ENCODE measurements at regions not wholly inside any gene's neighbourhood (a gene's known extent, or its start where the extent isn't known, plus 50 kb on each side); places are given as distances from the start of the nearest gene placed in this dataset.
"Not testable (repeated sequence)": the region's sequence is repeated elsewhere in the genome, so short reads cannot be mapped to it uniquely, and the experiment has no call there.

DNA sequence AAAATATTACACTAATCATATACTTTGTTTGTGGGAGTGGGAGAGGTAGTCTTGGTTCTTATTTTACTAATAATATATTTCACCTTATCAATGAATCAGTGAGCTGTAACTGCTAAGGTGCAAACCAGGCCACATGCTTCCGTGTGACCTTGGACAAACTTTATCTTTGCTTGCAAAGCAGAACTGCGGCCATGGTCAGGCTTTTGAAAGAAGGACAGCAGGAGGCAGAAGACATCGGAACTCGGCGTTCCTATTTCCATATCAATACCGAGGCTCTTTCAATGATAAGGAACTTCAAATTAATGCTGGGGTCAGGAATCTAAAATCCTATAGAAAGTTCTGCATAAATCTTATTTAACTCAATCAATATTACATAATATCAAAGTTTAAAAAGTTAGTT is 491.9 kb upstream of the PFKP start:
- DNase-seq (ENCODE audit: low read depth), result no peak
- TF ChIP-seq, protein P1, sequence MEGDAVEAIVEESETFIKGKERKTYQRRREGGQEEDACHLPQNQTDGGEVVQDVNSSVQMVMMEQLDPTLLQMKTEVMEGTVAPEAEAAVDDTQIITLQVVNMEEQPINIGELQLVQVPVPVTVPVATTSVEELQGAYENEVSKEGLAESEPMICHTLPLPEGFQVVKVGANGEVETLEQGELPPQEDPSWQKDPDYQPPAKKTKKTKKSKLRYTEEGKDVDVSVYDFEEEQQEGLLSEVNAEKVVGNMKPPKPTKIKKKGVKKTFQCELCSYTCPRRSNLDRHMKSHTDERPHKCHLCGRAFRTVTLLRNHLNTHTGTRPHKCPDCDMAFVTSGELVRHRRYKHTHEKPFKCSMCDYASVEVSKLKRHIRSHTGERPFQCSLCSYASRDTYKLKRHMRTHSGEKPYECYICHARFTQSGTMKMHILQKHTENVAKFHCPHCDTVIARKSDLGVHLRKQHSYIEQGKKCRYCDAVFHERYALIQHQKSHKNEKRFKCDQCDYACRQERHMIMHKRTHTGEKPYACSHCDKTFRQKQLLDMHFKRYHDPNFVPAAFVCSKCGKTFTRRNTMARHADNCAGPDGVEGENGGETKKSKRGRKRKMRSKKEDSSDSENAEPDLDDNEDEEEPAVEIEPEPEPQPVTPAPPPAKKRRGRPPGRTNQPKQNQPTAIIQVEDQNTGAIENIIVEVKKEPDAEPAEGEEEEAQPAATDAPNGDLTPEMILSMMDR (conservative IDR thresholded peaks at IDR 0.05; ENCODE audit: low read length), result no peak
- no peak overlapping the region for H3K4me3 ChIP-seq (ENCODE audit: low read length)

- H3K4me3 ChIP-seq (ENCODE audit: low read length), result no peak overlapping the region
- DNase-seq (ENCODE audit: low read depth), result no peak
- TF ChIP-seq, protein P1 (conservative IDR thresholded peaks at IDR 0.05; ENCODE audit: low read length), result no peak
Measured at GRCh38 chr10:2572611-2573010, 494.7 kb upstream of the PFKP start.

DNA sequence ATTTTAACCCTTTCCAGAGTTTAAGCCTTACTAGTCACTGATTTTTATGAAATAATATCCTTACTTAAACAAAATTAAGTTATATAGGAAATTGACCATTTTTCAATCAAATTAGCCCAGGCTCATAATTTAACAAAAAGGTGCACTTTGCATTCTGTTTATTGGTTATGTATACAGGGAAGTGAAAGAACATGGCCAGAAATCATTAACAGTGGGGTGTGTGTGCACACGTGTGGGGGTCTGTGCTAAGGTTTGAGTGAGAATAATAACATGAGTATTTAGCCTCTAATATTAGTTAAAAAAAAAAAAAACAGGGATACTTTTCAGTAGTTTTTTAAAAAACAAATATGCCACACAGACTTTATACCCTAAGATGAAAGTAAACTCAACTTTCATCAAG is 510.5 kb upstream of the PFKP start:
- TF ChIP-seq, protein P1 (conservative IDR thresholded peaks at IDR 0.05; ENCODE audit: low read length), result no peak
- no peak for DNase-seq (ENCODE audit: low read depth)

DNA sequence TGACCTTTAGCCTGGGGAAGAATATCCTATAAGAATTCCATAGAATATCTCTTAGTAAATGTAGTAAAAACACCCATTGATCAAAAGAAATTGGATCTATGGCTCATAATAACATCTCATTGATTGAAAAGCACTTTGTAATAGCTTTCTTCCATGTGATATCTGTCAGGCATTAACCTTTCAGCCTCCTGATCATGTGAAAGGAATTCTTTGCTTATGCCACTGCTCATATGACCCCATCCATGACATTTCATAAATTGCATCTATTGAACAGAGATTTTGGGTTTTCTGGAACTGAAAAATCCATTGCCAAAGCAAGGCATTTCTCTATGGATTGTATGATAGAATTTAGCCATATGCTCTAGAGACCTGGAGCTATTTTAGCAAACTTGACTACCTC is 519.3 kb upstream of the PFKP start:
- no peak for DNase-seq (ENCODE audit: low read depth)
- H3K4me3 ChIP-seq (ENCODE audit: low read length), result no peak overlapping the region
- TF ChIP-seq, protein P1 (conservative IDR thresholded peaks at IDR 0.05; ENCODE audit: low read length), result no peak

More for the DNA sequence above, 510.5 kb upstream of the PFKP start:
- no peak overlapping the region for H3K4me3 ChIP-seq (ENCODE audit: low read length)

- TF ChIP-seq, protein P1 (conservative IDR thresholded peaks at IDR 0.05; ENCODE audit: low read length), result no peak
- no peak for DNase-seq (ENCODE audit: low read depth)
- H3K4me3 ChIP-seq (ENCODE audit: low read length), result no peak overlapping the region
Measured at GRCh38 chr10:2547606-2548005, 519.7 kb upstream of the PFKP start.

DNA sequence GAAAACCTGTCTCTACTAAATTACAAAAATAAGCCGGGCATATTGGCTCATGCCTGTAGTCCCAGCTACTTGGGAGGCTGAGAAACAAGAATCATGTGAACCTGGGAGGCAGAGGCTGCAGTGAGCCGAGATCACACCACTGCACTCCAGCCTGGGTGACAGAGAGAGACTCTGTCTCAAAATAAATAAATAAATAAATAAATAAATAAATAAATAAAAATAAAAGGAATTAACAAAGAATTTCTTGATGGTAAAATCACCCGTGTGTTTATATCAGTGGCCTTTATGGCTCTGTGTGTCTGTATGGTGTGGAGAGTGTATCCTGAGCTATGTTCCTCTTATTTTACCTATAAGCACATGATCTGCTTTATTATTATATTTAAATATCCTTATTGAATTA is 520.5 kb upstream of the PFKP start:
- DNase-seq (ENCODE audit: low read depth); H3K4me3 ChIP-seq (ENCODE audit: low read length): not testable (repeated sequence)

GRCh38 chr10:2543974-2544373 is 523.4 kb upstream of the PFKP start:
- TF ChIP-seq, protein P1 (conservative IDR thresholded peaks at IDR 0.05; ENCODE audit: low read length), result no peak
- H3K4me3 ChIP-seq (ENCODE audit: low read length), result no peak overlapping the region
- no peak for DNase-seq (ENCODE audit: low read depth)

Measured in AG10803 (cell line).